ENCODE measurements at regions not wholly inside any gene's neighbourhood (a gene's known extent, or its start where the extent isn't known, plus 50 kb on each side); places are given as distances from the start of the nearest gene placed in this dataset.

DNA sequence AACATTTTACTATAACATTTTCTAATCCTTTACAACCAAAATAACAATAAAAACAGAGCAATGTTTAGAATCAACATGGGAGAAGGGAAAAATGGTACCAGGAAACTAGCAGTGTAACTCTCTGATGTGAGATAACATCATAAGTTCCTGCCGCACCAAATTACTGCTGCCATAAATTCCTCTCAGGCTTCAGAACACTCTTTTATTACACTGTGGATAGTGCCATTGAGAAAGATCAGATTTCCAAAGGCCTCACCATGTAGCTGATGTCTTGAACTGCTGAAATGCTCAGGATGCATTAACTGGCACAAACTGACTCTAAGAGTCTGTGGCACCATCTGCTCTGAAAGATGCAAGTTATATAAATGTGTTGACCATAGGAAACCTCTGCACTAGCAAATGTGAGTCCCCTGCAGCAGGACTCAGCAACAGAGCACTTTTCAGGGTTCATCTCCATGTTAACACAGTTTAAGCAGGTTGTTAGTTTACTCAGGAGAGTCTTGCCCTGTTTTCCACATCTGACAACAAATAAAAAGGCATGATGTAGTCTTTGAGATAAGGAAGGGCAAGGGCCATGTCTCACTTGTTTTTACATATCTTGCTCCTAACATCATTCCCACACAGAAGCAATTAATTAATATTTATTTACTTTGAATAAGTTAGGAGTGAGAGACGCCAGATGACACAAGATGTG is 218.1 kb downstream of the CETN3 start:
- DNase-seq (ENCODE audit: low read depth), result no peak

DNA sequence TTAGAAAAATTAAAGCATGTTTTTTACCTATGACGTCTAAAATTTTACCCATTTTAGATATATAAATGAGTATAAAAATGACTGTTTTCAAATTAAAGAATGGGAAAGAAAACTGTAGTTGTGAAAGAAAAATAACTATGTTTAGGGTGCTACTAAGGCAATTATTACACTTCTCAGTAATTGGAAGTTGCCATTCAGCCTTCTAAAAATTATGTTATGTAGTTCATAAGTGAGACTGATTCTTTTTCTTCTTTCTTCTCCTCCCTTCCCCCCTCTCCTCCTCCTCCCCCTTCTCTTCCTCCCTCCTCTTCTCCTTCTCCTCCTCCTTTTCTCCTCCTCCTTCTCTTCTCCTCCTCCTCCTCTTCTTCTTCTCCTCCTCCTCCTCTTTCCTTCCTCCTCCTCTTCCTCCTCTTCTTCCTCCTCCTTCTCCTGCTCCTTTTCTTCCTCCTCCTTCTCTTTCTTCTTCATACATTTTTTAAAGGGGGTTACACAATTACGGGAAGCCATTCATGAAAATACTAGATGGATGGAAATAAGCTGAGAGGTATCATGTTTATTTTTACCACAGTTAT is 223.6 kb downstream of the CETN3 start:
- no peak for DNase-seq (ENCODE audit: low read depth)

DNA sequence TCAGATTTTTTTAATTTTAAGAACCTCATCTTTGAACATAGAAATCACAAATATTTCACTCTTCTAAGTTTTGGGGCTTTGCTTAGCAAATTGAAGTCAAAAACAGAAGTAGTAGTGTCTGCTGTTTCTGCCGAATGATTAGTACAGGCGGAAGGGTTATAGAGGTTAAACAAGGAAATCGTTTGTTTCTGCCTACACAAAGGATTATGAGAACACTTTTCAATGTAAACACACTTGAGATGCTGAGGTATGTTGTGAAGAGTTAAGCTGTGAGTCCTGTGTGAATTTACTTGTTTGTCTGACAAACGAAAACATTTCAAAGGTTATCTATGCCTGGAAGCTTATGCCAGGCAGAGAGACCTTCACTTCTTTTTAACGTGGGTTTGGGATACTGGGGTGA is 224.8 kb downstream of the CETN3 start:
- DNase-seq (ENCODE audit: low read depth), result no peak

DNA sequence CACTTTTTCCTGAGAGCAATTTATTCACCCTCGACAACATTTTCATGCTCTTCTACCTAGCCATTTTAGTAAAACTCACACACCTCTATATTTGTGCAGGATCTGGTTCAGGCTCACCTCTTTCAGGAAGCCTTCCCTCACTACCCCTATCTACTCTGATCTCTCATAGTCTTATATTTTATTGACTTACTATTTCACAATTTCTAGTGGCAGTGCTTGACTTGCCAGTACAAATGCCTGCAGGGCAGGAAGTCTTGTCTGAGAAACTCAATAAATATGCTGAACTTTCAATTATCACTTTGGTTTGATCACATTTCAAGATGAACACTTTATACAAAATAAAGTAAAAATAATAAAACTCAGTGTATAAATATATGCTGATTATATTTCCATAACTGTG is 226.8 kb downstream of the CETN3 start:
- DNase-seq (ENCODE audit: low read depth), result no peak

DNA sequence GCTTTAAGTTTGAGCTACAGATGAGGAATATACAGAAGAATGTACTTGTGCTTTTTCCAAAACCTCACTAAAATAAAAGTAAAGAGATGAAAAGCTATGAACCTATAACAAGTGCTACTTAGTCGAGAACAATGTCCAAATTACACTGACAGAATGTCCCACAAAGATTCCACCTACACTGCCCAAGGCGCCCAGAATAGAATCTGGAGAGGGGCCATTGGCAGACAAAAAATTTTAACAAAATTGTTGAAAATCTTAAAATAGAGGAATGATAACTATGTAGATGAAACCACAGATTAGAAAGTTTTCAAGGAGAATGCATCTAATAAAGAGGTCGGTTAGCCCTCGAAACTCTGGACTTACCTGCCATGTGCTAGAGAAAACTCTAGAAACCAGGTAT is 235.3 kb downstream of the CETN3 start:
- no peak for DNase-seq (ENCODE audit: low read depth)

DNA sequence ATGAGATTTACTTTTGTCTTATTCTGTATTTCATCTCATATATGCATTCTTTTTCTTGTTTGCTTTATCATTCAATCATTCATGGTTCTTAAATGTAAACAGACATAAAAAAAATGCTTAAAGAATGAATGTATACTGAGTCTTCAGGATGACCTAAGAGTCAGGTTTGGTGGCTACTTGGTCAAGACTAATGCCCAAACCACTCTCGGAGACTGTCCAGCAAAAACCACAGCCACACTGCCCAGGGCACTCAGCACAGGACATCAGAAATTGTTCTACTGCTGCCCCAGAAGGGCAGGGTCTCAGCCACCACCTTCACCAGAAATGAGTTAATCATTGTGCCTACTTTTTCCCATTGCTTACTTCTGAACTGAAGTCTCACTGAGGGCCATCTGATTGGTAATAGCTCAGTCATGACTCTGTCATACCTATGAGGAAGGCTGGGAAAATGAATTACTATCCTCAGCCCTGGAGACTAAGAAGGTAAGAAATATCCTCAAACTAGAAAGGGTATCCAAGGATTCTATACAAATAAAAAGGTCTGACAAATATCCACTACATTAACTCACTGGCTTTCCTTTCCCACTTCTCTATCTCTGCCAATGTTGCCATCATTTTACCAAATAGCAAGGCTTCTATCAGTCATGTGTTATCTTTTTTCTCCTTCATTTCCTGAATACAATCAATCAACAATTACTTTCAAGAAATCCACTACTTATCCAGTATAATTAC is 236.1 kb downstream of the CETN3 start:
- DNase-seq (ENCODE audit: low read depth), result no peak

DNA sequence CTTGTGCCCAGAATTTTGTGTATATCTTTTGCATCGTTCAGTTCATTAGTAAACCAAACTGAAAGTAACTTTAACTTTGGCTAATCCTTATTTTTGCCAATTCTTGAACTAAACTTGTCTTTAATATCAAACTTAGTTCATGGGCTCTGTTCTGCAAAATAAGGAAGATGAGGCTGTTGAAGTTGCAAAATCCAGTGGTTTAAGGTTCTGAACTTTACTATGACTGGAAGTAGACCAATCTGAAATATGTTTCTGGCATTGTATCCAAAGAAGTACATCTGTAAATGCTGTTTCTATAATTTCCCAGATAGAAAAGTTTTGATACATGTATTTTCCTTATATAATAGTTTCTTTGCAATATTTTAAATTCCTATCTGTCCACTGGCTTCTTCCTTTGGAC is 238.1 kb downstream of the CETN3 start:
- no peak for DNase-seq (ENCODE audit: low read depth)

DNA sequence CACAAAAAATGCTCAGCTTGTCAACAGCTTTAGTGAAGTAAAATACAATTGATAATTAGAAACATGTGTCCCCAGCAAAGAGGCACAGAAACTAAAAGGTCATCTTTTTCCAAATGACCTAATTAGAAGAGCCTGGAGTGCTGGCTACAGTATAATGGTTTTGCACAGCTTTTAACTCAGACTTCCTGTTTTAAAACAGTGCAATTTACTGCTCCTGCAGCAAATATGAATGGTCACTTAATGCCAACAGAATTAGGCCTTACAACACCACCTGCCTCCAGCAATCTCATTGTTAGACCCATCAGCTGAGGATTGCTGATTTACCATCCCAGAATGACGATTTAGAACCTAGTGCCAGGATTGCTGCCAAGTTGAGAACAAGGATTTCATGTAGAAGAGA is 239.3 kb downstream of the CETN3 start:
- no peak for DNase-seq (ENCODE audit: low read depth)

DNA sequence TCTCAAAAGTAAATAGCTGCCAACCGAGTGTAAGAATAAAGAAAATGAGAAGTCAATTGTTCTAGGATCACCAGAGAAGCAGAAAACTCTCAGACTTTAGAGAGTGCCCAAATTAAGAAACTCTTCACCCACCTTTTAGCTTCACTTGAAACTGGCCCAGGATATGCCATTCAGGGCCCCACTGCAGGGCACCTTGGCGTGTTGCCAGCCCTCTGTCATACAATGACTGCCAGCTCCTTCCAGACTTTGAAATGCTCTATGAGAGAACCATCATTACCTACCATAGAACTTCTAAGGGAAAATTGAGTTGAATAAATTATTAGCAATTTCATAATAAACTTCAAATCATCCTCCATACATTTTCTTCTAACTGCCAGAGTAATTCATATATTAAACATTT is 240.5 kb downstream of the CETN3 start:
- no peak for DNase-seq (ENCODE audit: low read depth)

DNA sequence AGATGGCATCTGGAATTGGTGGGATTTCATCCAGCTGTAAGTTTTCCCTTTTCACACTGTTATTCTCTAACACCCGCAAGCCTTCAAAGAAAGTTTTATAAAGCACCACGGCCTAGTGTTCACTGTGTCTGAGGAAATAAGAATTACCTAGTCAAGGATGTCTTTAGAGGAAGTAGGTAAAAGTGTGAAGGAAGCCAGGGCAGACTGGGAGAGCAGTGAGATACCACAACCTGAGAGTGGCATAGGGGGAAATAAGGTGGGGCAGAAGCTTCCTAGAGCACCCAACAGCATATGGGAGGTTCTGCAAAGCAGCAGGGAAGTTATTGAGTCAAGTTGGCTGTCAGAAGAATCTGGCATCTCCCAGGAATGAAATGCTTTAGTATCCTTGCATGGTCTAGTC is 241.2 kb downstream of the CETN3 start:
- DNase-seq (ENCODE audit: low read depth), result no peak

DNA sequence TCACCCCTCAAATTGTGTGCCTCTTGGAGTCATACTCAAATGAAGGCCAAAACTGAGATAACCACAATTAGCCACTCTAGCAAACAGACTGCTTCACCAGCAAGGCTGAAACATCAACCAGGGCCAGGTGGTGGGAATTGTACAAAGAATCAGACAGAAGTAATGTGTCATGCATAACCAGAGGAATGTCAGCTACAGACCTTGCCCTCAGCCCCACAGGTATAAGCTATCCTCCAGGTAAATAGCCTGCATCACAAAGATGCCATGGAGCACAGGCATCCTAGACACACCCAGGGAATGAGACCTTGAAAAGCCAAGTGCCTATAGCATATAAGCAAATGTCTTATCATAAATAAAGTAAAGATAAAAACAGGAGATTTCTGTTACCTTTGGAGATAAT is 242.7 kb downstream of the CETN3 start:
- DNase-seq (ENCODE audit: low read depth), result no peak

DNA sequence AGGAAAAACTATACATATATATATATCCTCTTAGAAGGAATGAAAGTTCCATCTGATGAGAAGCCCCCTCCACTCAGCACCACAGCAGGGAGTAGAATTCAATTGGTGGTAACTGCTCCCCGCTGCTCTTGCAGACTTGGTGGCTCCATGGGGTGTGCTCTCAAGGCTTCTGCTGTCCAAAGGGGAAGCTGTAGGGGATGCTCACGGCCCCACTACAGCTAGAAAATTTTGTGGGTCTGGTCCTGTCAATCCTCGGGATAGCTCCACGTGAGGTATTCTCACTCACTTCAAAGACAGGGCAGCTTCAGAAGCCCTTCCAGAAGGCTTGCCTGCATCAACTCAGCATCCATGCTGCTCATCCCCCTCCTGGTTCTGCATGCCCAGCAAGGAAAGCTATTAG is 247.2 kb downstream of the CETN3 start:
- DNase-seq (ENCODE audit: low read depth), result no peak

DNA sequence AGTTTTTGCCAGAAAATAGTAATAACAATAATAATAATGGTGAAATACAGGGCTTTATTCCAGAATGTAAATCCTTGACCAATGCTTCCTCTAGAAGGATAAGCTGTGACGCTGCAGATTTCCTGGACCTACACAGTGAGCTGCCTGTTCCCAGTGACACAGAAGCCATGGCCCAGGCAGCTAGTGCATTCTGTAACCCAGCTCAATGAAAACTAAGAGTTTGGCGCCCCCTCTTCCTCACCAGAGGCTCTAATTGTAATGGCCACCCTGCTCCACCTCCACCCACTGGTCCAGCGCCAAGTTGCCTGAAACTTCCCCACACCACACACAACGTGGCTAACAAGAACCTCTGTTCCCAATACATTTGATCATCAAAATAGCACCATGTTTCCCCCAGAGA is 248.1 kb downstream of the CETN3 start:
- DNase-seq (ENCODE audit: low read depth), result no peak

DNA sequence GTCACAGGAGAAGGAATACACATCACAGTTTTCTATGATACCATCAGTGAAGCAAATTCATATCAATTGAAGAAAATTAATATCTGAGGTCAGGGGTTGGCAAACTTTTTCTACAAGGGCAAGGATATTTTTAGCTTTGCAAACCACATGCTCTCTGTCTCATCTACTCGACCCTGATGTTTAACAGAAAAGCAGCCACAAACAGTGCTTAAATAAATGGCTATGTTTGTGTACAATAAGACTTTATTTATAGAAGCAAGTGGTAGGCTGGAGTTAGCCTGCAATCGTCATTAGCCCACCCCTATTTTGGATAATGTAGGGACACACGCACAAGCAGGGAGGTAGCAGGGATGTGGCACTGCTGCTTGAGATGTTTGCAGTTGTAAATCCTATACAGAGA is 251.4 kb downstream of the CETN3 start:
- no peak for DNase-seq (ENCODE audit: low read depth)

DNA sequence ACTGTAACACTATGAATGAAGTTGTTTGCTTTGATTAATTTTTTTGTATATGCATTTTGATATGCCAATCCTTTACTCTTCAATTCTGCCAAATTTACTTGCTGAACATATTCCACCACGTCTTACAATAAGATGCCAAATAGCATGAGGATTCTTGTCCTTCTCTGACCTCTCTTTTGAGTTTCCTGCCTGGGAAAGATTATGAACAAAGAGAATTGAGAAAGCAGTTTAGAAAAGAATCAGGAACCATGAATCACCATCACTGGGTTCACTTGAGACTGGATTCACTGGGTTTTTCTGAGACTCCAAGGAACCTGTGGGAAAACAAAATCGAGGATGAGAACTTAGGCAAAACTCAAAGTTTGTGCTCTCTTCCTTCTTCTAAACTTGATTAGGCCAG is 256.5 kb downstream of the CETN3 start:
- DNase-seq (ENCODE audit: low read depth), result no peak

DNA sequence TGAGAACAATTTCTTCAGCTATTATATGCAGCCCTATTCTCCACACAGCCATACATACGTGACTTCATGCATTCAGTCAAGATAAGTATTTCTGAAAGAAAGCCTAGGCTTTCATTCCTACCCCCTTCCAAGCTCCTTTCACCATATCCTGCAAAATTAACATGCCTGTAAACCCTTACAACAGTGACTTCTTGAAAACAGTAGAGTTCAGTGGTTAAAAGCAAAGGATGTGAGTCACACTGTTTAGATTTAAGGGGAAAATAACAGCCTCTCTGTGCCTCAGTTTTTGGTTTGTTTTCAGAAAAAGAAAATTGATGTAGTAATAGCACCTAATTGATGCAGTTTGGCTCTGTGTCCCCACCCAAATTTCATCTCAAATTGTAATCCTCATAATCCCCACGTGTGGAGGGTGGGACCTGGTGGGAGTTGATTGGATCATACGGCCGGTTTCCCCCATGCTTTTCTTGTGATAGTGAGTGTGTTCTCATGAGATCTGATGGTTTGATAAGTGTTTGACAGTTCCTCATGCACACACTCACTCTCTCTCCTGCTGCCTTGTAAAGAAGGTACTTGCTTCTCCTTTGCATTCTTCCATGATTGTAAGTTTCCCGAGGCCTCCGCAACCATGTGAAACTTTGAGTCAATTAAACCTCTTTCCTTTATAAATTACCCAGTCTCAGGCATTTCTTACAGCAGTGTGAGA is 264.8 kb downstream of the CETN3 start:
- no peak for DNase-seq (ENCODE audit: low read depth)

DNA sequence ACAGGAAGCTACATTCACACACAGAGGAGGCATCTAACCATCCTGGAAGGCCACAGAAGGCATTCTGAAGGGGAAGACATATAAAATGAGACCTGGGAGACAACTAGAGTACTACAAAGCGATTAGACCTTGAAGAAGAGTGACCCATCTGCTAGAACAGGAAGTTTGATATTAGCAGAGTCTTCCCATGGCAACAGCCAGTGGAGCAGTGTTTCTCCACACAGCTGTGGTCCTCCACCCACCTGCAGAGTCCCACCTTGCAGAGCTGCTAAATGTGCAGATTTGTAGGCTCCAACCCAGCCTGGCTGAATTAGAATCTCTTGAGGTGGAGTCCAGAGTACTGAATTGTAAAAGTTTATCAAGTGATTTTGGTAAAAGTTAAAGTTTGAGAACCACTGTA is 267.0 kb downstream of the CETN3 start:
- DNase-seq (ENCODE audit: low read depth), result no peak

DNA sequence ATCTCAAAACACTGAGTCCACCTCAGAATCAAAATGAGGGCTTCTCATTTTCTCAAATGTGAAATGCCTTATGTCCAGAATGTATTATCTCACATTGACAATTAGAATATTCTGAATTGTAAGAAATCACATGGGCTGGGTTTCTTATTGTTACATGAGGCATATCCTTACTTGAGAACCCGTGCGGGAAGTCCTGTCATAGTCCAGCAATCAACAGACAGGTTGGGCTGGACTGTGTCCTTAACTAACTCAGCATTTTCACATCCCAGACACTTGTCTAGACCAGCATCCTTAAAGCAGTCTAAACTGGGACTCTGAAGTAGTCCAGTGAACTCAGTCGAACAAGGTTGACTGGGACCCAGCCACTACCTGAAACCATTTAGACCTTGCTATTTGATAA is 267.6 kb downstream of the CETN3 start:
- DNase-seq (ENCODE audit: low read depth), result no peak

DNA sequence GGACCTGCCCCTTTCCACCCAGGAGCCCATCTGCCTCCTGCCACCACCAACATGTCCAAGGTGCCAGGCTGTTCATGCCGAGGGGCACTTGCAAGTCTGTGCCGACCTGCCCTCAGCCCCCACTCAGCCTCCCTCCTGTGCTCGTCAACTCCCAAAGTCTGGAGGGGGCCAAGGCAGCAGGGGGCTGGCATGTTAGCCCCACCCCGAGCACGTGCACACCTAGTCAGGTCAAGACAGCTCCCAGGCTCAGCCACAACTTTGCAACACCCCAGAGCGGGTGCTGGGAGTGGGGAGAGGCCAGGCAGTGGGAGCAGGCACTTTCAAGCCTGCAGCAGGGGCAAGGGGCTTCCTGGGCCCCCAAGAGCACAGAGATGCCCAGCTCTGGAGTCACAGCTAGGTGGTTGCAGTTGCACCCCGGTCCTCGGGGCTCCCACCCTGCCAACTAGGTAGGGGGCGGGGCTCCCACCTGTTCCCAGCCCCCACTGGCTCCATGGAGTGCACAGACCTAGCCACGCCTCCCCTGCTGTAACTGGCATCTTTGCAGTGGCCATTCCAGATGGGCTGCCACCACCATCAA is 272.5 kb downstream of the CETN3 start:
- no peak for DNase-seq (ENCODE audit: low read depth)

DNA sequence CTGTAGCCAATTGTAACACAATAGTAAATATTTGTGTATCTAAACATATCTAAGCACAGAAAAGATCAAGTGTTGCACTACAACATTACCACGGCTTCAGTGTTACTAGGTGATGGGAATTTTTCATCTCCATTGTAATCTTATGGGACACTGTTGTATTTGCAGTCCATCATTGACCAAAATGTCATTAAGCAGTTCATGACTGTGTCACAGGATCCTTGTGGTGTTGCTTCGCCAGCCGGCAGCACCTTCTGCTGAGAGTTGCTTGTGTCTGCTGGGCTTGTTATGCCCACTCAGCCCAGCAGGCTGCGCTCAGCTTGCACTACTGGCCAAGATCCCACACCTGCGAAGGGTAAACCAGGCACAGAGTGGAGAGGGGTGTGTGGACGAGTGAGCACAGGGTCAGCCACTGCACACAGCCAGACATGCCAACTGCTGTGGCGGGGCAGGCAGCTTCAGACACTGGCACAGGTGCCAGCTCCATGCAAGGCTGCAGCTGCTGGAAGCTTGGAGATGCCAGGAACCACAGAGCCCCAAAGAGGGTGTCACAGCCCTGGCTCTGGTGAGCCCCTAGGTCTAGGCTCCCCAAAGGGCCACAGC is 273.7 kb downstream of the CETN3 start:
- no peak for DNase-seq (ENCODE audit: low read depth)

DNA sequence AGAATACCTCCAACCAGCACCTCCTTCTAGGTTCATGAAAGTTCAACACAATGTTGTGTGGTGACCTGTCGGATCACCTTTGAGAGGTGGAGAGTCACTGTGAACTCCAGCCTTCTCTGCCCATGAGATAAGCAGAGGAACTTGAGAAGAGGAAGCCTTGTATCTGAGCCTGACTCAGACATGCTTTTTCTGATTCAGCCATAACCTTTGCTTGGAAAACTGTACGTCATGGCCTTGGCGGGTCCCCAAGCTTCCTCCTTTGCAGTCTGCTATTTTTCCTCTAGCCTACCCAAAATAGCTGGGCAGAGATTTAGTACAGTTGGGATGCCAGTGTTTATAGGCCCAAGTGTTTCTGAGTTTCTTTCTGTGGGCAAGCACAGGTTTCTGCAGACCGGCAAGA is 274.7 kb downstream of the CETN3 start:
- DNase-seq (ENCODE audit: low read depth), result no peak

DNA sequence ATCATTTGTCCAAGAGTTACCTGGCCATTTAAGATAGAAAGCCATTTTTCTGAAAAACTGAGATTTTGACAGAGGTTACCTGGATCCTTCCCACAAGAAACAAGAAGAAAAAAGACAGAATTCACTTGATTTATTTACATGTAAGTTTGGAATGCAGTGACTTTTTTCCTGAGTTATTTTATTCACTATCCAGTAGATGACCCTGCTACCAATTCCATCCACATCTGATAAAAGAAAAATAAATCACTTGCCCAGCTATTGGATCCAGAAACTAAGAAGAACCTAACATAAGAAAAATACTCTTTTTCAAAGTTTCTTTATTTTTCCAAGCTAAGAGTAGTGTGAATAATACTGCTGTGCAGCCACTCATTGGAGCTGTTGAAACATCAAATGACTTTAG is 275.2 kb downstream of the CETN3 start:
- DNase-seq (ENCODE audit: low read depth), result no peak

Data from HS-27A (cell line).